GM21717 (cell line): ENCODE measurements at regions not wholly inside any gene's neighbourhood (a gene's known extent, or its start where the extent isn't known, plus 50 kb on each side); places are given as distances from the start of the nearest gene placed in this dataset.

Experiments used
- ATAC-seq: cut with Tn5 transposase; IDR thresholded peaks from one replicate; pipeline ENCODE4 v1.9.1; 2021; ENCODE audit warnings: mild to moderate bottlenecking, moderate library complexity; ENCODE audit not compliant: unreplicated experiment

DNA sequence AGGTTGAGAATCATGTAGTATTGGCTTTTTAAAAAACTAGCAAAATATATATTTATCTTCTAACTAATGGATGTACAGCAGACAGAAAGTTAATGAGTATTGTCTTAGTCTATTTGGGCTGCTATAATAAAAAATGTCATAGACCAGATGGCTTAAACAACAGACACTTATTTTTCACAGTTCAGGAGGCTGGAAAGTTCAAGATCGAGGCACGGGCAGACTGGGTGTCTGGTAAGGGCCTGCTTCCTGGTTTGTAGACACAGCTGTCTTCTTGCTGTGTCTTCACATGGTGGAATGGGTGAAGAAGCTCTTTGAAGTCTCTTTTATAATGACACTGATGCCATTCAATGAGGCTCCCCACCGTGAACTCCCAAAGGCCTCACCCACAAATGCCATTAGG lies 70.1 kb upstream of the KRR1 start:
- no peak for ATAC-seq

DNA sequence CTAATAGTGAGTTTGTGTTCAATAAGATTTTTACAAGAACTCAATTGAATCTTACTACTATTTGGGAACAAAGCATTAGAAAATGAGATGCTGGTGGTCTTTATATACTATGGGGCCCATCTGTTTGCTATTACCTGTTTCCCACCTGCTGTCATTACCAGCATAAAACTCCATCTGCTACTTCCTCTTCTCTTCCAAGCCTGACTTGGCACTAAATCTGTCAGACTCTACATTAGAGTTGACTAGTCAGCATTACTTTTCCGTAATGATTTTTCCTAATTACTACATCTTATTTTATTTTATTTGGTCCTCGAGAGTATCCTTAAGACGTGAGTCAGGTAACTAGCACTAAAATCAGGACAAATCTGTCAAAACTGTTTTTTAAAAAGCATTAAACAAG lies 68.1 kb upstream of the KRR1 start:
- ATAC-seq: no peak

DNA sequence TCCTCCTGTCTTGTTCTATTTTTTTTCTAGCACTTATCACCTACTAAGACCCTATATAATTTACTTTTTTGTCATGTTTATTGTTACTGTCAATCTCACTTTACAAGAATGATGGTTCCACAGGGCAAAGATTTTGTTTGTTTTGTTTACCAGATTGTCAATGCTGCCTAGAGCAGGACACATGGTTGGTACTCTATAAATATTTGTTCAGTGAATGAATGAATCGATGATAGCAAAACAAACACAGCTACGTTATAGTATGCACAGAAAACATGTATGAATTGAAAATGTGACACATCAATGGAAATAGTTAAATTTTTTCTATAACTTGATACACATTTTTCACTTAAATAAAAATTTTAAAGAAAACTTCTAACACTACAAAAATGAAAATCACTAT lies 67.1 kb upstream of the KRR1 start:
- no peak for ATAC-seq

DNA sequence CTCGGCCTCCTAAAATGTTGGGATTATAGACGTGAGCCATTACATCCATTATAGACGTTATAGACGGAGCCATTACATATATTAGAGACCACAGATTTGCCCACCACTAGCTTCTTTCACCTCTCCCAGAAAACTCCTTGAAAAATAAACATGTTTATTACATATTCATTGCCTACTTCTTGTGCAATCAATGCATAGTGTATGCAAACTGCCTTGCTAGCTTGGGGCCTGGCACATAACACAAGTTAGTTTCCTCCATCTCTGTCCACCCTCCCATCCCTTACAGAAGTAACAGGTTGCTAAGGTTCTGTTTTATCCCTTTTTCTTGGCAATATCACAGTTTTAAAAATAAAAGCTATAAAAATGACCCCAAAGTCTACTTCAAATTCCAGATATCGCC lies 66.4 kb upstream of the KRR1 start:
- ATAC-seq: no peak

DNA sequence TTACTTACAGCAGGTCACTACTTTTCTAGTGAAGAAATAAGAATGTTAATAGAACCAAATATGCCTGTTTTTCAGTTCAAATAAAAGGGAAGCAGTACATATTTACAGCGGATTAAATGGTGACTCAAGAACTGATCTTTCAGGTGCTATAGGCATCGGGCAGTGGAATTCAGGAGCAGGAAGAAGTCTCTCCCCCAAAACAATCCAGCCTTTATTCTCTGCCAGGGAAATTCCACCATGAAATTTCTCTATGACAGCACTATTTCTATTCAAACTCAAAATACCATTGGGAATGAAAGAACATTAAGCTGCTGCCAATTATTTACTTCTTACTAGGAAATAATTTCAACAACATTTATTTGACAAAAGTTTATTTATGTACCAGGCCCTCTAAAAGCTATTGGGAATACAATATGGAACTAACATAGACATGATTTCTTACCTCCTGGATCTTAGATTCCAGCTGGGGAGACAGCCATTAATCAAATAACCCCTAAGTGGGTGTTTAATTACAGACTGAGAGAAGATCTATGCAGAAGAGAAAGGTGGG lies 60.3 kb upstream of the KRR1 start:
- ATAC-seq: no peak

DNA sequence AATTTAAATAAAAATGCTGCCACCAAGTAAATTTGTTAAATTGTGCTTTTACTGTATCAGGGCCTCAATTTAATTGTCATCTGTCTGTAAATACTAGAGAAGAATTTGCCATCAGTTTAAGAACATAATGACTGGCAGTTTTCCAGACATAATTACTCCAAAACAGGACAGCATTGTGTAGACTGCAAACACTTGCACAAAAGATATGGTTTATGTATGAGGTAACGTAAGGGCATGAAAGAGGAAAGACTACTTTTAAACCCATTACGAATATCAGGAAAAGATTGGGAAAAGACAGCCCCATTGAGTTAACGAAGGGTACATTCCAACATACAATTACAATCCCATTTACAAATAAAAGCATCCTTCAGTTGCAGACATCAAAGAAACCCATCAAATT lies 59.8 kb upstream of the KRR1 start:
- ATAC-seq: no peak

DNA sequence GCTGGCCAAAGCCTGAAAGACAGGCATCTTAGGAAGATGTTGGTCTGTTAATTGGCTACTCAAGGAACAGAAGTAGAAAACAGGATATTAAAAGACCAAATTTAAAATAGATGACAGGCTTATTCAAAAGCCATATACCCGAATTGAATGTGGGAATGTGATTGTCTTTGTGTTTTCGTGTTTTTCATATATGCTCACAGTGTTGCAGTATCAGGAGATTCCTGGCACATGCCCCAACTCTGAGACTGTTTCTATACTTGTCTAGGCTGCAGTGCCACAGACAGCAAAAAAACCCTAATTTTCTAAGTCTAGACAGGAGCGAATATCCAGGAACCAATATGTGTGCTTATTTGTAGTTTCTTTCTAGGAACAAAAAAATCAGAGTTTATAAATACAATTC lies 57.4 kb upstream of the KRR1 start:
- ATAC-seq: no peak

DNA sequence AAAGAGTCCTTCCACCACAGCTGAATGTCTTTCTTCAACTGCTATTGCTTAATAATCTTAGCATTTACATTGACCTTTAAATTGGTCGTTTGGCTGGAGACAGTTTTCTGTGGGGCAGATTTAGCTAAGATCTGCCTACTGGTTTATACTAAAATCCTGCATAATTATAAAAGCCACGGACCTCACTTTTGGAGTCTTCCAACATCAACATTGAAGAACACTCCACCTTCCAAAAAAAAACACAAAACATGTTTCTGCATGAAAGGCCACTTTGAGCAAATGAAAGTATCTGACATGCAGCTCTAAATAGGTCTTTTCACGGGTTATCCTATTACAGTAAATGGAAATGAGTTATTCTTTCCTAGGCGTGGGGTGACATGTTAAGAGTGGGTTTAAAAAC lies 57.0 kb upstream of the KRR1 start:
- no peak for ATAC-seq

DNA sequence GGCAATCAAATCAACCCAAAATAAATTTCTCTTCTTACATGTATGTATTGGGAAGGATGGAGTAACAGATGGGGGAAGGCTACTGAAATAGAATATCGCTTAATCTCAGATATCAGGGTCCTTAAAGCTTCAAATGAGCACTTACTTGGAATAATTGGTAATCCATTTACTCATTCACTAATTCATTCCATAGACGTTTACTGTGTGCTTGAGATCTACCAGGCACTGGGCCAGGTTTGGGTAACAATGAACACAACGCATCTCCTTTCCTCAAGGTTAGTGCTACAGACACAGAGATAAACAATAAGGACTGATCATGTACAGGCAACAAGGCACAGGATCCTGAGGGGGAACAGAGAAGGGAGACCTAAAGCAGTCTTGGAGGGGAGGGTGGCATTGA lies 54.4 kb upstream of the KRR1 start:
- ATAC-seq: no peak

DNA sequence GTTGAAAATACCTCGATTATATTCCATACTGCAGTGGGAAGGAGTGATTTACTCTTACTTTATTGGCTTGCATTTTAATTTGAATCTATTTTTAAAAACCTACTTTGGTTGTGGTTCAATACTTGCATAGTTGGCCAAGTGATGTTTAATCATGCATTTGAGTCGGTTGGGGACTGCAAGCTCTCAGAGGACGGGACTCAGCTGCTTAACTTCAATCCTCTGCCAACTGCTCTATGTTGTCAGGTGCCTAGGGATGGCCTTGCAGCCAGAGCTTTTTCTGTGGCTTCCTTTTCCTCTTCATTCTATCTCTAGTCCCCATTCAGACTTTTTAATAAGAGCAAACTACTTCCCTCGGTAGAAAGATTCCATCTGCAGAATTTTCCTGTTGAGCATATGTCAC lies 53.4 kb upstream of the KRR1 start:
- ATAC-seq: no peak

DNA sequence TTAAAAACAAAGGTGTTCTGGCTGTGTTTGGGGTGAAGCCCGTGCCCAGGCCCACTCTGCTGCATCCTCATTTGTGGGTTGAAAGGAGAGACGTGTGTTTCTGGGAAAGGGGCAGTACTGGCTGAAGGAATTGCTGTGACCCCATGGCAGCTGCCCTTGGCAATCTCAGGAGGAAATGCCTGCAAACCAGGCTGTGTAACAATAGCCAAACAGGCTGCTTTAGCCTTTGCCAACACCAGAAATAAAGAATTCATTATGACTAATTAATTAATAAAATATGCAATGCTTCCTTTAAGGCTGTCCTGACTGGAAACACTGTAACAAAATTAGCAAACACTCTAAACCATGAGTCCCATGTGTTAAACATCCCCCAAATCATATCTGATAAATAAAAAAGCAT lies 53.0 kb upstream of the KRR1 start:
- ATAC-seq: no peak

DNA sequence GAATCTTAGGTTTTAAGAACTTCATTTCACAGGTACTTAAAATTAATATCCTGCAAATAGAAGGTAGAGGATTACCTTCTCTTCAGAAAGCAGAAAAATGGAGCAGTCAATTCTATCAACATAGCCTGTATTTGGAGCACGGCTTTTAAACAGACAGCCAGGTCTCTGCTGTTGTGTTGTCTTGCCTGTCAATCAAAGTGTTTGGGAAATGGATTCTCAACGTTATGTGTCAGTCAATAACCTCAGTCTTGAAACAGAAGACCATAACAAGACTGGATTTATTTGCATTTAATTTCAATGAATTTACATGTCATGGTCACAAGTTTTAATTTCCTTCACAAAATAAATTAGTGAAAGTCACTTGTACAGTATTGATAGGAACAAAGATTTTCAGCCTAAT lies 51.9 kb upstream of the KRR1 start:
- no peak for ATAC-seq

DNA sequence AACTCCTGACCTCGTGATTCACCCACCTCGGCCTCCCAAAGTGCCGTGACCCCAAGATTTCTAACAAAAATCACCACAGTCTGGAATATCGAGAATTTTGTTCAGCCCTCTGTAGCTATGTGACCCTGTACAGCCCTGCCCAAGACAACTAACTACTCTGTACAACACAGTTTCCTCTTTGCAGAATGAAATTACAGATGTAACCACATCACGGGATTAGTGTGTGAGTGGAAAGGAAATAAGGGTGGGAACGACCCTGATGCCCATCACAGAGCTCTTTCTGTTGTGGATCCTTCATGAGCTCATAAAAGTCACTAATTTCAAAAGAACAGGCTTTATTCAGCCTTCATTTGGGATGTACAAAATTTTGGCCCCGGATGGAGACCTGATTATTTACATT lies 50.5 kb upstream of the KRR1 start:
- ATAC-seq: no peak
